Hematopoietic multipotent progenitor cell (in vitro differentiated cells): ENCODE measurements at regions not wholly inside any gene's neighbourhood (a gene's known extent, or its start where the extent isn't known, plus 50 kb on each side); places are given as distances from the start of the nearest gene placed in this dataset.

Source experiments
- DNase-seq, 3 donors: peaks; one replicate each; pipeline ENCODE4 v3.0.0-alpha.2; 2011 to 2015; ENCODE audit warnings: low read depth in 2 of 3, low spot score in 2 of 3

GRCh38 chr13:63706751-63707150 is 2291.1 kb upstream of the PCDH20 start:
- no peak for DNase-seq

- no peak for DNase-seq
Observed at GRCh38 chr13:63704521-63704920, 2288.9 kb upstream of the PCDH20 start.

- DNase-seq = no peak
Observed at GRCh38 chr13:63700350-63700749, 2284.7 kb upstream of the PCDH20 start.

GRCh38 chr13:63699948-63700347 is 2284.3 kb upstream of the PCDH20 start:
- DNase-seq = no peak

- no peak for DNase-seq
Observed at GRCh38 chr13:63696055-63696454, 2280.4 kb upstream of the PCDH20 start.

- DNase-seq = no peak
Observed at GRCh38 chr13:63693696-63694095, 2278.0 kb upstream of the PCDH20 start.

GRCh38 chr13:63691474-63691873 is 2275.8 kb upstream of the PCDH20 start:
- no peak for DNase-seq

GRCh38 chr13:63690672-63691071 is 2275.0 kb upstream of the PCDH20 start:
- DNase-seq = no peak

- DNase-seq = no peak
Observed at GRCh38 chr13:63684822-63685221, 2269.2 kb upstream of the PCDH20 start.

GRCh38 chr13:63680704-63681103 is 2265.1 kb upstream of the PCDH20 start:
- DNase-seq = no peak

- DNase-seq = no peak
Observed at GRCh38 chr13:63671296-63671695, 2255.6 kb upstream of the PCDH20 start.

GRCh38 chr13:63651394-63651793 is 2235.7 kb upstream of the PCDH20 start:
- DNase-seq = no peak

GRCh38 chr13:63643543-63643942 is 2227.9 kb upstream of the PCDH20 start:
- no peak for DNase-seq

- peak in 2 of 3 donors; percentile 3 to 18 for DNase-seq
Observed at GRCh38 chr13:63636316-63636993, 2220.8 kb upstream of the PCDH20 start.

- no peak for DNase-seq
Observed at GRCh38 chr13:63632321-63632720, 2216.7 kb upstream of the PCDH20 start.

GRCh38 chr13:63631006-63631405 is 2215.4 kb upstream of the PCDH20 start:
- no peak for DNase-seq

GRCh38 chr13:63629591-63629990 is 2213.9 kb upstream of the PCDH20 start:
- DNase-seq = no peak

- no peak for DNase-seq
Observed at GRCh38 chr13:63628310-63628709, 2212.7 kb upstream of the PCDH20 start.

GRCh38 chr13:63625869-63626268 is 2210.2 kb upstream of the PCDH20 start:
- no peak for DNase-seq

GRCh38 chr13:63614874-63615612 is 2199.4 kb upstream of the PCDH20 start:
- no peak for DNase-seq

- DNase-seq = no peak
Observed at GRCh38 chr13:63607153-63607552, 2191.5 kb upstream of the PCDH20 start.

GRCh38 chr13:63605962-63606361 is 2190.3 kb upstream of the PCDH20 start:
- no peak for DNase-seq
